GM12878 (cell line): ENCODE measurements at regions not wholly inside any gene's neighbourhood (a gene's known extent, or its start where the extent isn't known, plus 50 kb on each side); places are given as distances from the start of the nearest gene placed in this dataset.

Source experiments
- ATAC-seq: fragments of 200-7000 bp; cut with Tn5 transposase; 3 replicates; pipeline ENCODE4 v1.9.1; 2020; ENCODE audit warnings: mild to moderate bottlenecking, moderate library complexity
- BruUV-seq: library from RNA; stranded (reverse); fragments of 400-500 nt; replicated peaks from 2 replicates; lab custom pipeline; 2021; lab: Mats Ljungman, UMichigan
- CTCF ChIA-PET: fragments of 300-600 bp; sonication (Branson Sonifier 250); formaldehyde crosslinking; extraction: SDS; loops from one replicate; lab custom pipeline; 2021; ENCODE audit warnings: inconsistent platforms; lab: Yijun Ruan, JAX
- POLR2A ChIA-PET: fragments of 350-600 bp; formaldehyde crosslinking; extraction: SDS; loops from one replicate; lab custom pipeline; 2021; ENCODE audit warnings: inconsistent platforms; lab: Charles Lee
- RAD21 ChIA-PET: fragments of 300-600 bp; sonication (Branson Sonifier 250); formaldehyde crosslinking; loops from one replicate; lab custom pipeline; 2023; ENCODE audit warnings: antibody characterized with exemption; ENCODE audit not compliant: unreplicated experiment; lab: Charles Lee
- SMC1A ChIA-PET: fragments of 300-600 bp; sonication (Branson Sonifier 250); formaldehyde crosslinking; loops from one replicate; lab custom pipeline; 2023; ENCODE audit not compliant: unreplicated experiment, uncharacterized antibody; lab: Charles Lee
- DNase-seq: peaks from one replicate; pipeline ENCODE4 v3.0.0-alpha.2; 2011; ENCODE audit warnings: low read depth, low spot score
- FAIRE-seq: peaks from 3 replicates; lab custom pipeline; 2011; peaks lifted over from hg19 to GRCh38; lab: Jason Lieb, UNC
- H2AFZ ChIP-seq: 2 replicates; pipeline ENCODE4 v1.6.0; 2011; ENCODE audit warnings: low read depth, low read length, control low read depth; ENCODE audit not compliant: control insufficient read depth
- H3K27ac ChIP-seq: 2 replicates; pipeline ENCODE4 v1.5.1; 2011; ENCODE audit warnings: control low read depth; ENCODE audit not compliant: control insufficient read depth, insufficient read depth
- H3K27me3 ChIP-seq, 2 experiments: replicated peaks in 1 of 2; 2 replicates each; pipeline versions ENCODE4 v1.6.0 to v1.6.1; 2011; ENCODE audit warnings: low read length in 1 of 2; ENCODE audit not compliant: control insufficient read depth in 2 of 2, insufficient read depth in 2 of 2
- H3K36me3 ChIP-seq, 2 experiments: 2 replicates each; pipeline ENCODE4 v1.5.1; 2011; ENCODE audit warnings: low read length in 1 of 2; ENCODE audit not compliant: control insufficient read depth in 2 of 2, insufficient read depth in 2 of 2
- H3K4me1 ChIP-seq: 2 replicates; pipeline ENCODE4 v1.6.1; 2011; ENCODE audit warnings: mild to moderate bottlenecking, low read length, moderate library complexity, mixed read lengths; ENCODE audit not compliant: control insufficient read depth, insufficient read depth
- H3K4me2 ChIP-seq: 2 replicates; pipeline ENCODE4 v1.6.0; 2011; ENCODE audit warnings: control low read depth; ENCODE audit not compliant: control insufficient read depth, insufficient read depth
- H3K4me3 ChIP-seq: fragments of 200-600 bp; sonication (generic); 2 replicates; pipeline ENCODE4 v1.5.1; 2016
- H3K79me2 ChIP-seq: 2 replicates; pipeline ENCODE4 v1.6.0; 2011; ENCODE audit warnings: low read length; ENCODE audit not compliant: control insufficient read depth, insufficient read depth
- H3K9ac ChIP-seq: 2 replicates; pipeline ENCODE4 v1.8.0; 2011; ENCODE audit warnings: low read length, control low read depth, mixed read lengths; ENCODE audit not compliant: control insufficient read depth, insufficient read depth
- H3K9me3 ChIP-seq: replicated peaks from 3 replicates; pipeline ENCODE4 v1.5.1; 2011; ENCODE audit warnings: mild to moderate bottlenecking, low read length; ENCODE audit not compliant: control insufficient read depth, insufficient read depth
- H4K20me1 ChIP-seq: 2 replicates; pipeline ENCODE4 v1.6.0; 2011; ENCODE audit not compliant: control insufficient read depth, insufficient read depth
- ASH2L ChIP-seq: fragments of 300-600, 200-600 bp; sonication (generic); IDR thresholded peaks from 2 replicates; pipeline ENCODE4 v1.6.1; 2017; ENCODE audit warnings: low read depth, mild to moderate bottlenecking, borderline replicate concordance
- ATF7 ChIP-seq: fragments of 450-650 bp; IDR thresholded peaks from 2 replicates; pipeline ENCODE4 v1.6.1; 2016; ENCODE audit warnings: low read depth, mild to moderate bottlenecking
- CBX3 ChIP-seq: fragments of 200-600 bp; sonication (generic); IDR thresholded peaks from 2 replicates; pipeline ENCODE4 v1.6.1; 2016; ENCODE audit warnings: low read depth, borderline replicate concordance
- EGR1 ChIP-seq, 2 experiments: IDR thresholded peaks; 1 replicate in 1 of 2; 2 replicates in 1 of 2; pipeline ENCODE4 v1.6.1; 2011 to 2012; ENCODE audit warnings: low read depth in 2 of 2, low read length in 2 of 2, borderline replicate concordance in 1 of 2, mild to moderate bottlenecking in 1 of 2, moderate library complexity in 1 of 2
- ELK1 ChIP-seq: IDR thresholded peaks from 2 replicates; pipeline ENCODE4 v1.6.1; 2012; ENCODE audit warnings: low read depth, low read length, improper control_type of control experiment
- GATAD2B ChIP-seq: fragments of 450-650 bp; conservative IDR thresholded peaks from 2 replicates; pipeline ENCODE4 v1.6.1; 2017; ENCODE audit warnings: low read depth, mild to moderate bottlenecking, moderate library complexity
- IKZF1 ChIP-seq: fragments of 450-650 bp; conservative IDR thresholded peaks from 2 replicates; pipeline ENCODE4 v1.6.1; 2017; ENCODE audit warnings: antibody characterized with exemption, mild to moderate bottlenecking
- MAX ChIP-seq: IDR thresholded peaks from 2 replicates; pipeline ENCODE4 v1.6.1; 2012; ENCODE audit warnings: low read depth, low read length, improper control_type of control experiment
- NFXL1 ChIP-seq: fragments of 450-650 bp; IDR thresholded peaks from 2 replicates; pipeline ENCODE4 v1.6.1; 2017; ENCODE audit warnings: antibody characterized with exemption, mild to moderate bottlenecking, borderline replicate concordance
- RELB ChIP-seq: fragments of 450-650 bp; IDR thresholded peaks from 2 replicates; pipeline ENCODE4 v1.6.1; 2017; ENCODE audit warnings: low read depth, mild to moderate bottlenecking, moderate library complexity
- RUNX3 ChIP-seq: IDR thresholded peaks from 2 replicates; pipeline ENCODE4 v1.6.1; 2012; ENCODE audit warnings: low read length, inconsistent platforms
- SP1 ChIP-seq: IDR thresholded peaks from one replicate; pipeline ENCODE4 v1.6.1; 2011; ENCODE audit warnings: low read depth, low read length
- SPI1 ChIP-seq: IDR thresholded peaks from 2 replicates; pipeline ENCODE4 v1.6.1; 2011; ENCODE audit warnings: low read depth, mild to moderate bottlenecking, low read length, moderate library complexity, borderline replicate concordance; ENCODE audit not compliant: insufficient read depth
- SUPT20H ChIP-seq: IDR thresholded peaks from 2 replicates; pipeline ENCODE4 v1.6.1; 2011; ENCODE audit warnings: low read depth, mild to moderate bottlenecking, low read length, moderate library complexity, borderline replicate concordance; ENCODE audit not compliant: control insufficient read depth
- WGBS: methylation state at CpG from one replicate; pipeline ENCODE4 v1.1.6; 2016; ENCODE audit warnings: low lambda C conversion rate; ENCODE audit not compliant: insufficient replicate concordance, insufficient coverage; ENCODE audit errors: missing lambda C conversion rate; 5-methylcytosine and 5-hydroxymethylcytosine counted together
- in situ Hi-C: fragments of 300-500 bp; cut with MboI; formaldehyde crosslinking; loops from 9 replicates; pipeline ENCODE4 v1.14.3; 2018; ENCODE audit warnings: mixed read lengths
- intact Hi-C: fragments of 100-400 bp; cut with micrococcal nuclease; formaldehyde crosslinking; loops from one replicate; pipeline ENCODE4 v1.14.2; 2022; ENCODE audit not compliant: unreplicated experiment

- H3K9ac ChIP-seq: no peak overlapping the region
- H3K4me3 ChIP-seq: no peak overlapping the region
- ATAC-seq: peak; percentile 36; the same call in 2 of the 3 replicates
- TF ChIP-seq CBX3: no peak
- TF ChIP-seq NFXL1: no peak
- peak; percentile 46; the same call in 1 of the 2 replicates for TF ChIP-seq RUNX3
- peak; percentile 29; the same call in 1 of the 2 replicates for TF ChIP-seq SPI1
- TF ChIP-seq IKZF1: no peak
- ChIA-PET POLR2A (no interaction called here), CTCF (no interaction called here), SMC1A (interaction anchor here (1.4 kb wide), 1 partner anchor 13 kb away, joined by 3 read pairs; no protein-coding TSS in a partner anchor), RAD21 (no interaction called here)
- DNase-seq: no peak
- no peaks in the 10 kb centered on the region for H3K36me3 ChIP-seq
- no peak overlapping the region for H3K27ac ChIP-seq
- H3K9me3 ChIP-seq: no peaks in the 10 kb centered on the region
- BruUV-seq: no TSS peak
- intact Hi-C loops: no loop called here
- 9% methylated on average over 2 of the region's 2 CpGs for WGBS
- no peak overlapping the region for H3K4me2 ChIP-seq
- H3K4me1 ChIP-seq: no peaks in the 10 kb centered on the region
- in situ Hi-C loops: loop anchor here (25.0 kb wide), 1 partner anchor 952 kb away; no protein-coding TSS in a partner anchor
- H3K79me2 ChIP-seq: no peaks in the 10 kb centered on the region
- no peak for FAIRE-seq
- H2AFZ ChIP-seq: no peak overlapping the region
- no peaks in the 10 kb centered on the region for H3K27me3 ChIP-seq
- H4K20me1 ChIP-seq: no peaks in the 10 kb centered on the region
Observed at GRCh38 chr11:91239359-91239758, 985.3 kb upstream of the FAT3 start.

GRCh38 chr11:91231226-91231625 is 993.4 kb upstream of the FAT3 start:
- 49% methylated on average over 4 of the region's 4 CpGs for WGBS
- no peak for FAIRE-seq
- Histone ChIP-seq H4K20me1 (no peaks in the 10 kb centered on the region), H3K4me3 (no peak overlapping the region), H3K9me3 (no peaks in the 10 kb centered on the region), H3K4me2 (no peak overlapping the region), H2AFZ (no peak overlapping the region), H3K4me1 (no peaks in the 10 kb centered on the region), H3K79me2 (no peaks in the 10 kb centered on the region), H3K27ac (no peak overlapping the region), H3K9ac (no peak overlapping the region), H3K27me3 (no peaks in the 10 kb centered on the region), H3K36me3 (no peaks in the 10 kb centered on the region)
- in situ Hi-C loops (loop anchor here (25.0 kb wide), 1 partner anchor 944 kb away; no protein-coding TSS in a partner anchor), intact Hi-C loops (no loop called here)
- ChIA-PET CTCF (interaction anchor here (3.1 kb wide), 1 partner anchor 17 kb away, joined by 9 read pairs; no protein-coding TSS in a partner anchor), RAD21 (interaction anchor here (1.0 kb wide), 1 partner anchor 592 kb away, joined by 3 read pairs; no protein-coding TSS in a partner anchor), SMC1A (no interaction called here), POLR2A (no interaction called here)
- no TSS peak for BruUV-seq
- TF ChIP-seq ELK1: no peak
- TF ChIP-seq IKZF1: no peak
- no peak for TF ChIP-seq ASH2L
- TF ChIP-seq SP1: no peak
- TF ChIP-seq RELB: no peak
- no peak for TF ChIP-seq EGR1 (IDR thresholded peaks at IDR 0.05; ENCODE audit: borderline replicate concordance in 1 of 2, low read depth in 2 of 2, low read length in 2 of 2)
- TF ChIP-seq GATAD2B: no peak
- TF ChIP-seq SUPT20H: no peak
- no peak for TF ChIP-seq MAX
- TF ChIP-seq ATF7: no peak
- DNase-seq: no peak
- no peak for ATAC-seq
